IgD-negative memory B cell (primary cell): ENCODE measurements at regions not wholly inside any gene's neighbourhood (a gene's known extent, or its start where the extent isn't known, plus 50 kb on each side); places are given as distances from the start of the nearest gene placed in this dataset.

Source experiments
- H3K27ac Mint-ChIP-seq, 3 donors: one replicate each; pipeline ENCODE4 v1.8.0; 2020 to 2022; ENCODE audit warnings: mild to moderate bottlenecking in 3 of 3, mixed read lengths in 3 of 3, moderate library complexity in 1 of 3
- H3K27me3 Mint-ChIP-seq: one replicate; pipeline ENCODE4 v1.8.0; 2021; ENCODE audit warnings: mixed read lengths
- H3K36me3 Mint-ChIP-seq: one replicate; pipeline ENCODE4 v1.8.0; 2020; ENCODE audit warnings: mild to moderate bottlenecking, mixed read lengths
- H3K4me1 Mint-ChIP-seq, 3 donors: one replicate each; pipeline ENCODE4 v1.8.0; 2020 to 2022; ENCODE audit warnings: mixed read lengths in 3 of 3, mild to moderate bottlenecking in 1 of 3
- H3K4me3 Mint-ChIP-seq, 4 donors: one replicate each; pipeline ENCODE4 v1.8.0; 2020 to 2022; ENCODE audit warnings: mild to moderate bottlenecking in 4 of 4, mixed read lengths in 4 of 4, moderate library complexity in 3 of 4
- H3K9me3 Mint-ChIP-seq, 3 donors: one replicate each; pipeline ENCODE4 v1.8.0; 2020 to 2021; ENCODE audit warnings: mixed read lengths in 3 of 3, mild to moderate bottlenecking in 1 of 3

DNA sequence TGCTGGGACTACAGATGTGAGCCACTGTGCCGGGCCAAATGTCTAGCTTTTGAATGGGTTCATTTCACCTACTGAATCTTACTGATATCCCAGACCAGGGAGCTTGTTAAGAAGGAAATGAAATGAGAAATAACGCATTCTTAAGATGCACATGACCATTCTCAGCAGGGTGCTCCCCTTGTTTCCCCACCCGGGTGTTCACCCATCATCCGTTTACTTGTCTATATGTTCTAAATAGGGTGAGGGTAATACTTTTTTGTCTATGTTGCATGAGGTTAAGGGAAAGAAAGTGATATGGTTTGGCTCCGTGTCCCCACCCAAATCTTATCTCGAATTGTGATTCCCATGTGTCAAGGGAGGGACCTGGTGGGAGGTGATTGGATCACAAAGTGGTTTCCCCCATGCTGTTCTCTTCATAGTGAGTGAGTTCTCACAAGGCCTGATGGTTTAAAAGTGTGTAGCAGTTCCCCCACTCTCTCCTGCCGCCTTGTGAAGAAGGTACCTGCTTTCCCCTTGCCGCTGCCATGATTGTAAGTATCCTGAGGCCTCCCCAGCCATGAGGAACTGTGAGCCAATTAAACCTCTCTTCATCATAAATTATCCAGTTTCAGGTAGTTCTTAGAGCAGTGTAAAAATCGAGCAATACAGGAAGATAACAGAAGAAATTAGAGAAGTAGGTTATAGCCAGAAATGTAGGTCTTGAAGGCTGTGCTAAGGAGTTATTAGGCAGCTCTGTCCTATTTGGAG, 129.1 kb downstream of the DDX1 start:
- no peak overlapping the region for H3K27ac Mint-ChIP-seq
- H3K4me1 Mint-ChIP-seq = no peaks in the 10 kb centered on the region
- peaks cover 0 to 4% (median 0%) of the 10 kb centered on the region in 3 donors for H3K9me3 Mint-ChIP-seq
- no peaks in the 10 kb centered on the region for H3K36me3 Mint-ChIP-seq
- no peak overlapping the region for H3K4me3 Mint-ChIP-seq
- H3K27me3 Mint-ChIP-seq = peaks cover 11% of the 10 kb centered on the region

- Mint-ChIP-seq H3K4me3 (no peak overlapping the region), H3K27ac (no peak overlapping the region), H3K36me3 (no peaks in the 10 kb centered on the region), H3K9me3 (peaks cover 0 to 4% (median 0%) of the 10 kb centered on the region in 3 donors), H3K4me1 (peaks cover 0 to 1% (median 0%) of the 10 kb centered on the region in 3 donors), H3K27me3 (peaks cover 14% of the 10 kb centered on the region)
Observed at GRCh38 chr2:15721411-15722067, 129.9 kb downstream of the DDX1 start.

GRCh38 chr2:15722980-15723379, 131.3 kb downstream of the DDX1 start:
- peaks cover 0 to under 1% (median 0%) of the 10 kb centered on the region in 3 donors for H3K9me3 Mint-ChIP-seq
- H3K36me3 Mint-ChIP-seq = no peaks in the 10 kb centered on the region
- no peak overlapping the region for H3K27ac Mint-ChIP-seq
- peaks cover 14% of the 10 kb centered on the region for H3K27me3 Mint-ChIP-seq
- H3K4me3 Mint-ChIP-seq = no peak overlapping the region
- H3K4me1 Mint-ChIP-seq = peaks cover 0 to 1% (median 0%) of the 10 kb centered on the region in 3 donors

DNA sequence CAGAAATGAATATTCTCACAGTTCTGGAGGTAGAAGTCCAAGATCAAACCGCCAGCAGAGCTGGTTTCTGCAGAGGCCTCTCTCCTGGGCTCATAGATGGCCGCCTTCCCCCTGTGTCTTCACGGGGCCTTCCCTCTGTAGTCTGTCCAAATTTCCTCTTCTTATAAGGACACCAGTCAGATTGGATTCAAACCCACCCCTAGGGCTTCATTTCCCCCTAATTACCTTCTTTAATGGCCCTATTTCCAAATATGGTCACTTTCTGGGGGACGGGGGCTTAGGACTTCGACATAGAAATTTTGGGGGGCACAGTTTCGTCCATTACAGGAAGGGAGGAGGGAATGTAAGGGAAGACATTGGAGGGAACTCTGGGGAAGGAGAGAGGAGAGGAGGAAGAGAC, 132.6 kb downstream of the DDX1 start:
- no peak overlapping the region for H3K27ac Mint-ChIP-seq
- peaks cover 14% of the 10 kb centered on the region for H3K27me3 Mint-ChIP-seq
- no peaks in the 10 kb centered on the region for H3K36me3 Mint-ChIP-seq
- no peaks in the 10 kb centered on the region for H3K9me3 Mint-ChIP-seq
- H3K4me1 Mint-ChIP-seq = peaks cover 0 to 1% (median 0%) of the 10 kb centered on the region in 3 donors
- no peak overlapping the region for H3K4me3 Mint-ChIP-seq

DNA sequence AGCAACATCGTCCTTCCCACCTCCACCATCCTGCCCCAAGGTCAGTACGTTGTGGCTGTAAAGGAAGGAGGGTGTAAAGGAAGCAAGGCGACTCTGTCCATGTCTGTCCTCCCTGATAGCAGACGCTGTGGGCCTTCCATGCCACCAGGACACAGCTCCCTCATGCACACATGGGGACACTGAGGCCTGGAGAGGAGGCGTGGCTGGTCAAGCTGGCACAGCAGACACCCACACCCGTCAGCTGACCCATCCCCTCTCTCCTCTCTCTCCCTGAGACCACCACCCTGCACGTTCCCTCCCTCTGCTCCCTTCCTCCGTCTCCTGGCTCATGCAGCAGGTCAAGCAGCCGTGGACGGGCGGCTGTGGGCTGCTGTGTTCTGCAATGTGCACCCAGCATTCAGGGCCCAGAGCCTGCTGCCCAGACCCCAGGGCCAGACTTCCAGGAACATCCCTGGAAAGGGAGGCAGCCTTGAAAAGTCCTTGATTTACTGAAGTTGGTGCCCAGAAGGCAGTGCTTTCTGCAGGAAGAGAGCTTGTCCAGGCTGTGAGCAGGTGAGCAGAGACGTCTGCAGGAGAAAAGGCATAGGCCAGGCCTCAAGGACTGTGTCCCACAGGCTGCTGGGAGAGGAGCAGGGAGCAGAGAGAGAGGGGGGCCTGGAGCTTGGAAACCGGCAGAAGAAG, 133.6 kb downstream of the DDX1 start:
- H3K4me3 Mint-ChIP-seq = no peak overlapping the region
- no peak overlapping the region for H3K27ac Mint-ChIP-seq
- H3K4me1 Mint-ChIP-seq = peaks cover 0 to 1% (median 0%) of the 10 kb centered on the region in 3 donors
- H3K9me3 Mint-ChIP-seq = no peaks in the 10 kb centered on the region
- no peaks in the 10 kb centered on the region for H3K36me3 Mint-ChIP-seq
- H3K27me3 Mint-ChIP-seq = peaks cover 17% of the 10 kb centered on the region

- H3K9me3 Mint-ChIP-seq = no peaks in the 10 kb centered on the region
- no peaks in the 10 kb centered on the region for H3K36me3 Mint-ChIP-seq
- no peak overlapping the region for H3K4me3 Mint-ChIP-seq
- H3K27me3 Mint-ChIP-seq = peaks cover 17% of the 10 kb centered on the region
- H3K4me1 Mint-ChIP-seq = peaks cover 0 to 1% (median 0%) of the 10 kb centered on the region in 3 donors
- H3K27ac Mint-ChIP-seq = no peak overlapping the region
Observed at GRCh38 chr2:15725782-15726112, 134.1 kb downstream of the DDX1 start.

- H3K36me3 Mint-ChIP-seq = no peaks in the 10 kb centered on the region
- peaks cover 0 to 2% (median under 1%) of the 10 kb centered on the region in 3 donors for H3K4me1 Mint-ChIP-seq
- H3K4me3 Mint-ChIP-seq = no peak overlapping the region
- H3K9me3 Mint-ChIP-seq = no peaks in the 10 kb centered on the region
- H3K27ac Mint-ChIP-seq = no peak overlapping the region
- H3K27me3 Mint-ChIP-seq = peaks cover 20% of the 10 kb centered on the region
Observed at GRCh38 chr2:15726321-15727057, 134.8 kb downstream of the DDX1 start.

DNA sequence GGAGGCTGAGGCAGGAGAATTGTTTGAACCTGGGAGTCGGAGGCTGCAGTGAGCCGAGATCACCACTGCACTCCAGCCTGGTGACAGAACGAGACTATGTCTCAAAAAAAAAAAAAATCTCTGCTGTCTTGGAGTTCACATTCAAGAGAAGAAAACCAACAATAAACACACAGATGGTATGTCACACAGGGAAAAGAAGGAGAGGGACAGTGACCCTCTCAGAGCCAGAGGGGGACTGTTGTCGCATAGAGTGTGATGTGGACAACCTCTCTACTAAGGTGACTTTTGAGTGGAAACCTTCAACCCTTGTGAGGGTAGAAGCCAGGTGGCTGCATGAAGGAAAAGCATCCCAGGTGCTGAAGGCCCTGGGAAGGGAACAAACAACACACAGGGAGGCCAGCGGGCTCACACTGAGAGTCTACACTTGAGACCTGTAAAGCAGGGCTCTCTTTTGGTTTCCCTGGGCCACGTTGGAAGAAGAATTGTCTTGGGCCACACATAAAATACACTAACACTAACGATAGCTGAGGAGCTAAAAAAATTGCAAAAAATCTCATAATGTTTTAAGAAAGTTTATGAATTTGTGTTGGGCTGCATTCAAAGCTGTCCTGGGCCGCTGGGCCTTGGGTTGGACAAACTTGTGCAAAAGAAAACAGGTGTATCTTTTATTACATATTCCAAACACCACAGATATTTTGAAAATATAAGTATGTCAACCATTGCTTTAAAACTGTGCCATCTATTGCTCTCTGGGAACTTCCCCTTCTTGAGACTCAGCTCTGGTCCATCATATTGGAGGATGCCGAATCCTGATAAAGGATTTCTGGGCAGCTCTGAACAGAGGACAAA, 136.0 kb downstream of the DDX1 start:
- Mint-ChIP-seq H3K4me3 (peak overlapping the region in 1 of 4 donors; percentile 17), H3K9me3 (no peaks in the 10 kb centered on the region), H3K27ac (no peak overlapping the region), H3K36me3 (no peaks in the 10 kb centered on the region), H3K4me1 (peaks cover 10% of the 10 kb centered on the region in 3 donors), H3K27me3 (peaks cover 27% of the 10 kb centered on the region)

GRCh38 chr2:15728245-15728938, 136.7 kb downstream of the DDX1 start:
- no peaks in the 10 kb centered on the region for H3K36me3 Mint-ChIP-seq
- no peak overlapping the region for H3K27ac Mint-ChIP-seq
- peaks cover 10 to 12% (median 11%) of the 10 kb centered on the region in 3 donors for H3K4me1 Mint-ChIP-seq
- H3K9me3 Mint-ChIP-seq = no peaks in the 10 kb centered on the region
- no peak overlapping the region for H3K4me3 Mint-ChIP-seq
- peaks cover 28% of the 10 kb centered on the region for H3K27me3 Mint-ChIP-seq

DNA sequence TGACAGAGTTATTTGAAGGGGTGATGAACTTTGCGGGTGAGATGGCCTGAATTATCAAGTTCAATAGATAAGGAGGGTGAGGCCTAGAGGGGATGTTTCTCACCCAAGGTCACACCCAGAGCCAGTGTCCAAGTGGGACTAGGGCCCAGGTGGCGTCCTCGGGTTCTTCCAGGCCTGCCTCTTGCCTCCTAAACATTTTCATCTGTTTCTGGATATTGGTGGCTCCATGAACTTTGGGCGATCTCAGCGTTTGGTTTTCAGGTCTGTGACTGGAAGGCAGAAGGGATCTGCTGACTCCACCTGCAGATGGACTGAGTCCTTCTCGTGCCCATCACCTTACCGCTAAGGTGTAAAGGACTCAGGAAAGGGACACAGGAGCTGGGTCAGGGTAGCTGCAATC, 137.3 kb downstream of the DDX1 start:
- H3K27me3 Mint-ChIP-seq = peaks cover 24% of the 10 kb centered on the region
- H3K36me3 Mint-ChIP-seq = no peaks in the 10 kb centered on the region
- H3K27ac Mint-ChIP-seq = no peak overlapping the region
- no peaks in the 10 kb centered on the region for H3K9me3 Mint-ChIP-seq
- no peak overlapping the region for H3K4me3 Mint-ChIP-seq
- H3K4me1 Mint-ChIP-seq = peaks cover 10 to 12% (median 11%) of the 10 kb centered on the region in 3 donors

GRCh38 chr2:15729709-15730544, 138.3 kb downstream of the DDX1 start:
- no peak overlapping the region for H3K4me3 Mint-ChIP-seq
- peaks cover 30% of the 10 kb centered on the region for H3K27me3 Mint-ChIP-seq
- no peaks in the 10 kb centered on the region for H3K9me3 Mint-ChIP-seq
- no peak overlapping the region for H3K27ac Mint-ChIP-seq
- H3K4me1 Mint-ChIP-seq = peaks cover 10 to 12% (median 11%) of the 10 kb centered on the region in 3 donors
- H3K36me3 Mint-ChIP-seq = no peaks in the 10 kb centered on the region

GRCh38 chr2:15730545-15731212, 139.0 kb downstream of the DDX1 start:
- Mint-ChIP-seq H3K36me3 (no peaks in the 10 kb centered on the region), H3K27me3 (peaks cover 31% of the 10 kb centered on the region), H3K4me3 (no peak overlapping the region), H3K27ac (no peak overlapping the region), H3K9me3 (no peaks in the 10 kb centered on the region), H3K4me1 (peaks cover 12 to 15% (median 12%) of the 10 kb centered on the region in 3 donors)
